Neural cell (in vitro differentiated cells): ENCODE measurements at regions not wholly inside any gene's neighbourhood (a gene's known extent, or its start where the extent isn't known, plus 50 kb on each side); places are given as distances from the start of the nearest gene placed in this dataset.

Source experiments
- H2AFZ ChIP-seq: fragments of 200-600, 300-800 bp; sonication (generic), shearing (Covaris generic); 2 replicates; pipeline ENCODE4 v1.6.0; 2014; ENCODE audit warnings: low read depth, mild to moderate bottlenecking, antibody characterized with exemption, low read length, moderate library complexity
- H3F3A ChIP-seq: fragments of 200-600 bp; shearing (Covaris generic); 2 replicates; pipeline ENCODE4 v1.6.1; 2016; ENCODE audit warnings: mild to moderate bottlenecking, moderate library complexity, mixed read lengths, antibody characterized with exemption, low read length; ENCODE audit not compliant: insufficient read depth, poor library complexity, severe bottlenecking
- H3K27ac ChIP-seq: fragments of 200-600, 300-800 bp; sonication (generic), shearing (Covaris generic); 2 replicates; pipeline ENCODE4 v1.5.1; 2014; ENCODE audit warnings: mild to moderate bottlenecking, low read length, moderate library complexity
- H3K27me3 ChIP-seq: fragments of 300-800, 200-600 bp; sonication (generic), shearing (Covaris generic); 2 replicates; pipeline ENCODE4 v1.6.0; 2014; ENCODE audit warnings: mild to moderate bottlenecking, low read depth, low read length, moderate library complexity; ENCODE audit not compliant: insufficient read depth
- H3K36me3 ChIP-seq: fragments of 300-800, 200-600 bp; sonication (generic), shearing (Covaris generic); 2 replicates; pipeline ENCODE4 v1.5.1; 2014; ENCODE audit warnings: mild to moderate bottlenecking, antibody characterized with exemption, low read length, moderate library complexity; ENCODE audit not compliant: insufficient read depth
- H3K4me2 ChIP-seq: fragments of 300-800, 200-600 bp; sonication (generic), shearing (Covaris generic); 2 replicates; pipeline ENCODE4 v1.6.0; 2014; ENCODE audit warnings: mild to moderate bottlenecking, low read length
- H3K4me3 ChIP-seq: fragments of 300-800, 200-600 bp; sonication (generic), shearing (Covaris generic); 2 replicates; pipeline ENCODE4 v1.5.1; 2014; ENCODE audit warnings: mild to moderate bottlenecking, low read length, moderate library complexity
- H3K79me2 ChIP-seq: fragments of 200-600 bp; shearing (Covaris generic); replicated peaks from 2 replicates; pipeline ENCODE4 v1.6.0; 2014; ENCODE audit warnings: mild to moderate bottlenecking, low read length, moderate library complexity; ENCODE audit not compliant: insufficient read depth
- H3K9ac ChIP-seq: fragments of 300-800, 200-600 bp; sonication (generic), shearing (Covaris generic); 2 replicates; pipeline ENCODE4 v1.6.1; 2016; ENCODE audit warnings: mild to moderate bottlenecking, low read length, mixed read lengths
- H3K9me2 ChIP-seq: fragments of 200-600 bp; shearing (Covaris generic); 2 replicates; pipeline ENCODE4 v1.6.1; 2016; ENCODE audit warnings: mild to moderate bottlenecking, low read length, mixed read lengths; ENCODE audit not compliant: insufficient read depth
- H3K9me3 ChIP-seq: fragments of 200-600, 300-800 bp; sonication (generic), shearing (Covaris generic); 2 replicates; pipeline ENCODE4 v1.6.1; 2016; ENCODE audit warnings: mild to moderate bottlenecking, mixed run types, low read length, moderate library complexity, mixed read lengths
- H4K20me1 ChIP-seq: fragments of 200-600 bp; shearing (Covaris generic); 2 replicates; pipeline ENCODE4 v1.6.1; 2016; ENCODE audit warnings: mild to moderate bottlenecking, mixed run types; ENCODE audit not compliant: insufficient read depth
- EP300 ChIP-seq: fragments of 450-650 bp; conservative IDR thresholded peaks from 2 replicates; pipeline ENCODE4 v1.6.1; 2014; ENCODE audit warnings: antibody characterized with exemption, mild to moderate bottlenecking, moderate library complexity; ENCODE audit not compliant: poor library complexity, severe bottlenecking
- EZH2 ChIP-seq: fragments of 200-600, 300-800 bp; shearing (Covaris generic), sonication (generic); IDR thresholded peaks from 2 replicates; pipeline ENCODE4 v1.6.1; 2014; ENCODE audit warnings: antibody characterized with exemption, low read length, borderline replicate concordance, mild to moderate bottlenecking; ENCODE audit not compliant: insufficient read depth, poor library complexity, severe bottlenecking
- MXI1 ChIP-seq: fragments of 450-650 bp; conservative IDR thresholded peaks from 2 replicates; pipeline ENCODE4 v1.6.1; 2014; ENCODE audit warnings: antibody characterized with exemption, mild to moderate bottlenecking; ENCODE audit not compliant: poor library complexity, severe bottlenecking
- POLR2AphosphoS5 ChIP-seq: IDR thresholded peaks from 2 replicates; pipeline ENCODE4 v1.6.1; 2012
- RAD21 ChIP-seq: fragments of 450-650 bp; conservative IDR thresholded peaks from 2 replicates; pipeline ENCODE4 v1.6.1; 2014; ENCODE audit warnings: antibody characterized with exemption, mild to moderate bottlenecking, moderate library complexity
- REST ChIP-seq: IDR thresholded peaks from 2 replicates; pipeline ENCODE4 v1.6.1; 2012; ENCODE audit warnings: borderline replicate concordance
- SMC3 ChIP-seq: fragments of 450-650 bp; conservative IDR thresholded peaks from 2 replicates; pipeline ENCODE4 v1.6.1; 2014; ENCODE audit warnings: antibody characterized with exemption, mild to moderate bottlenecking, moderate library complexity; ENCODE audit not compliant: poor library complexity
- TAF1 ChIP-seq: IDR thresholded peaks from 2 replicates; pipeline ENCODE4 v1.6.1; 2012; ENCODE audit warnings: low read depth
- TF ChIP-seq, protein P1 (sequence below): fragments of 450-650 bp; IDR thresholded peaks from 2 replicates; pipeline ENCODE4 v1.5.1; 2014; ENCODE audit warnings: antibody characterized with exemption, mild to moderate bottlenecking, moderate library complexity; ENCODE audit not compliant: poor library complexity, severe bottlenecking

DNA sequence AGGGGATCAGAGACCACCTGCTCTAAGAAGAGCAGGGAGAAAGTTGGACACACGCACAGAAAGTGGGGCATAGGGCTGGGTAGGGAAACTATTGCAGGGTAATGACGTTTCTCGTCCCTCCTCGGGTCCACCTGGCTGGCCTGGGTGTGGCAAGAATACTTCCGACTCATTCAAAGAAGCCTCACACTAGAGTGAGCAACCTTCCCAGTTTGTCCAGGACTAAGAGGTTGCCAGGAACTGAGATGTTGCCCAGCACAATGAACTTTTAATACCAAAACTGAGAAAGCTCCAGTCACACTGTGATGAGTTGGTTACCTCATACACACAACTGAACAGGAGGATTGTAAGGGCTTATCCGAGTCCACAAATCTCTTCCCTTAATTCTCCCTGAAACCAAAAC, 74.5 kb upstream of the ADGRF1 start:
- Histone ChIP-seq H3K4me2 (no peak overlapping the region), H3K36me3 (no peaks in the 10 kb centered on the region), H3K9ac (no peak overlapping the region), H3F3A (no peaks in the 10 kb centered on the region), H4K20me1 (no peaks in the 10 kb centered on the region), H3K27ac (no peak overlapping the region), H2AFZ (no peak overlapping the region), H3K9me2 (no peaks in the 10 kb centered on the region), H3K79me2 (no peaks in the 10 kb centered on the region), H3K4me3 (no peak overlapping the region), H3K9me3 (no peaks in the 10 kb centered on the region), H3K27me3 (no peaks in the 10 kb centered on the region)
- TF ChIP-seq RAD21 (no peak), EP300 (no peak), SMC3 (no peak), REST (no peak), TAF1 (no peak), POLR2AphosphoS5 (no peak), MXI1 (no peak), EZH2 (no peak)
- TF ChIP-seq, protein P1, sequence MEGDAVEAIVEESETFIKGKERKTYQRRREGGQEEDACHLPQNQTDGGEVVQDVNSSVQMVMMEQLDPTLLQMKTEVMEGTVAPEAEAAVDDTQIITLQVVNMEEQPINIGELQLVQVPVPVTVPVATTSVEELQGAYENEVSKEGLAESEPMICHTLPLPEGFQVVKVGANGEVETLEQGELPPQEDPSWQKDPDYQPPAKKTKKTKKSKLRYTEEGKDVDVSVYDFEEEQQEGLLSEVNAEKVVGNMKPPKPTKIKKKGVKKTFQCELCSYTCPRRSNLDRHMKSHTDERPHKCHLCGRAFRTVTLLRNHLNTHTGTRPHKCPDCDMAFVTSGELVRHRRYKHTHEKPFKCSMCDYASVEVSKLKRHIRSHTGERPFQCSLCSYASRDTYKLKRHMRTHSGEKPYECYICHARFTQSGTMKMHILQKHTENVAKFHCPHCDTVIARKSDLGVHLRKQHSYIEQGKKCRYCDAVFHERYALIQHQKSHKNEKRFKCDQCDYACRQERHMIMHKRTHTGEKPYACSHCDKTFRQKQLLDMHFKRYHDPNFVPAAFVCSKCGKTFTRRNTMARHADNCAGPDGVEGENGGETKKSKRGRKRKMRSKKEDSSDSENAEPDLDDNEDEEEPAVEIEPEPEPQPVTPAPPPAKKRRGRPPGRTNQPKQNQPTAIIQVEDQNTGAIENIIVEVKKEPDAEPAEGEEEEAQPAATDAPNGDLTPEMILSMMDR, result no peak

DNA sequence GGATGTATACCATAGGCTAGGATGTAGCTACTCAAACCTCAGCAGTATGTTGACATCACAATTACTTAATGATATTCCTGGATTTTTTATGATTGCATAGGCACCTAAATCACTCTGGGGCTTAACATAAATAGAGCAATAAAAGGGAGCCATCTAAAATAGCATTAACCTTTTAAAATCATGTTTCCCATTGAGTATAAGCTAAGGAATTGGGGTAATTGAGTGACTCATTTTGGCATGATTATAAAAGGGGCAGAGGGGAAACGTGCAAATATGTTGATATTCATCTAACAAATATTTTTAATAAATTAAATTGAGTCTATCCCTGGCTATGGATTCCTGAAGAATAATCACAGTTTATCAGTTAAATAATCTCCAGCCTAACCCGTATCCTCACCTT, 74.0 kb upstream of the ADGRF1 start:
- no peaks in the 10 kb centered on the region for H3K27me3 ChIP-seq
- no peaks in the 10 kb centered on the region for H3K9me3 ChIP-seq
- no peak overlapping the region for H3K4me2 ChIP-seq
- H3K4me3 ChIP-seq, result no peak overlapping the region
- no peaks in the 10 kb centered on the region for H3K36me3 ChIP-seq
- no peaks in the 10 kb centered on the region for H3K79me2 ChIP-seq
- H3K9me2 ChIP-seq, result no peaks in the 10 kb centered on the region
- no peaks in the 10 kb centered on the region for H4K20me1 ChIP-seq
- H2AFZ ChIP-seq, result no peak overlapping the region
- no peaks in the 10 kb centered on the region for H3F3A ChIP-seq
- H3K27ac ChIP-seq, result no peak overlapping the region
- no peak for TF ChIP-seq RAD21
- TF ChIP-seq EP300, result no peak
- TF ChIP-seq, protein P1, result no peak
- no peak for TF ChIP-seq MXI1
- no peak for TF ChIP-seq SMC3
- H3K9ac ChIP-seq, result no peak overlapping the region
